ENCODE measurements at regions not wholly inside any gene's neighbourhood (a gene's known extent, or its start where the extent isn't known, plus 50 kb on each side); places are given as distances from the start of the nearest gene placed in this dataset.

DNA sequence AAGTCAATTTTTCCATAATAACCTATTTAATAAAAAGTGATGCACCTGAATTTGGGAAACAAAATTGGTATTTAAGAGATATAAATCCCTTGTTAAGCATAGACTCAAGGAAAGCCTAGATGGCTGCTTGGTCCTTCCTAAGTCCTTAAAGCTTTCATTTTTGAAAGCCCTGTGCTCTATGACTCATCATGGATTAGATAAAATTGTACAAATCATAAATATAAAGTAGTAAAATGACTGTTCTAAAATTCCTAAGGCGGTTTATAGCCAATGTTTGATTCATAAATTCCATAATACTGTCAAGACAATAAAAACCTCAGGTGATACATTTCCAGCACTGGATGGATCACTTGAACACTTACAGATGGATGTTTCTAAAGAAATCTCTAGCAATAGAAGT, 730.8 kb upstream of the EPHA6 start:
- H3K27me3 ChIP-seq (replicated peaks in 1 of 4; ENCODE audit: control insufficient read depth in 3 of 4, extremely low read depth in 1 of 4, insufficient read depth in 3 of 4, low read length in 3 of 4) = no peaks in the 10 kb centered on the region
- no peak overlapping the region for H2AK5ac ChIP-seq (ENCODE audit: low read depth, low read length)
- WGBS, 2 experiments (ENCODE audit: extremely low coverage in 1 of 2, insufficient coverage in 1 of 2, insufficient read length in 1 of 2, insufficient replicate concordance in 2 of 2, low coverage in 1 of 2, low lambda C conversion rate in 2 of 2, missing lambda C conversion rate in 1 of 2) = 100% methylated on average over 1 of the region's 1 CpG; no CpG with 5 or more reads in 1 of the 2 experiments
- H3K36me3 ChIP-seq (ENCODE audit: control insufficient read depth in 2 of 4, insufficient read depth in 4 of 4, low read length in 3 of 4) = no peaks in the 10 kb centered on the region
- no peaks in the 10 kb centered on the region for H3K23me2 ChIP-seq (ENCODE audit: low read depth, low read length)
- H2BK15ac ChIP-seq (ENCODE audit: low read length) = no peak overlapping the region
- H3K79me1 ChIP-seq (ENCODE audit: low read depth, low read length) = no peaks in the 10 kb centered on the region
- H3K4me3 ChIP-seq (ENCODE audit: extremely low read depth in 1 of 4, insufficient read depth in 2 of 4, low read depth in 3 of 4, low read length in 4 of 4) = no peak overlapping the region
- H3K27ac ChIP-seq (ENCODE audit: low read depth, low read length) = no peak overlapping the region
- no peak overlapping the region for H2BK20ac ChIP-seq (ENCODE audit: low read length)
- no peak overlapping the region for H3K18ac ChIP-seq (ENCODE audit: extremely low read depth, low read length)
- no peak overlapping the region for H3K4me2 ChIP-seq (ENCODE audit: insufficient read depth in 1 of 2, low read depth in 2 of 2, low read length in 2 of 2)
- ChIA-PET POLR2A (ENCODE audit: partially characterized antibody) (no interaction called here), CTCF (ENCODE audit: partially characterized antibody) (no interaction called here)
- no peak overlapping the region for H3K4ac ChIP-seq (replicated peaks; ENCODE audit: insufficient read length, low read depth, low read length)
- no peak overlapping the region for H2BK5ac ChIP-seq (ENCODE audit: low read depth, low read length)
- no peak overlapping the region for H3K14ac ChIP-seq (ENCODE audit: insufficient read length)
- H3K9me3 ChIP-seq (ENCODE audit: insufficient read depth in 2 of 2, low read depth in 1 of 2, low read length in 1 of 2) = no peaks in the 10 kb centered on the region
- no peak overlapping the region for H2BK120ac ChIP-seq (replicated peaks; ENCODE audit: low read depth, low read length)
- no peak overlapping the region for H3K56ac ChIP-seq (replicated peaks; ENCODE audit: insufficient read length, low read depth, low read length)
- no peak overlapping the region for H2BK12ac ChIP-seq (ENCODE audit: low read depth, low read length)
- no peak overlapping the region for H4K5ac ChIP-seq (ENCODE audit: insufficient read length, low read depth, low read length)
- no peaks in the 10 kb centered on the region for H3K79me2 ChIP-seq (ENCODE audit: control insufficient read depth in 1 of 2, insufficient read depth in 2 of 2, low read length in 2 of 2)
- TF ChIP-seq, protein P1, sequence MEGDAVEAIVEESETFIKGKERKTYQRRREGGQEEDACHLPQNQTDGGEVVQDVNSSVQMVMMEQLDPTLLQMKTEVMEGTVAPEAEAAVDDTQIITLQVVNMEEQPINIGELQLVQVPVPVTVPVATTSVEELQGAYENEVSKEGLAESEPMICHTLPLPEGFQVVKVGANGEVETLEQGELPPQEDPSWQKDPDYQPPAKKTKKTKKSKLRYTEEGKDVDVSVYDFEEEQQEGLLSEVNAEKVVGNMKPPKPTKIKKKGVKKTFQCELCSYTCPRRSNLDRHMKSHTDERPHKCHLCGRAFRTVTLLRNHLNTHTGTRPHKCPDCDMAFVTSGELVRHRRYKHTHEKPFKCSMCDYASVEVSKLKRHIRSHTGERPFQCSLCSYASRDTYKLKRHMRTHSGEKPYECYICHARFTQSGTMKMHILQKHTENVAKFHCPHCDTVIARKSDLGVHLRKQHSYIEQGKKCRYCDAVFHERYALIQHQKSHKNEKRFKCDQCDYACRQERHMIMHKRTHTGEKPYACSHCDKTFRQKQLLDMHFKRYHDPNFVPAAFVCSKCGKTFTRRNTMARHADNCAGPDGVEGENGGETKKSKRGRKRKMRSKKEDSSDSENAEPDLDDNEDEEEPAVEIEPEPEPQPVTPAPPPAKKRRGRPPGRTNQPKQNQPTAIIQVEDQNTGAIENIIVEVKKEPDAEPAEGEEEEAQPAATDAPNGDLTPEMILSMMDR (IDR thresholded peaks at IDR 0.05; ENCODE audit: control extremely low read depth in 1 of 3, insufficient read depth in 1 of 3, low read depth in 1 of 3, low read length in 3 of 3) = no peak
- TF ChIP-seq CREB1 (IDR thresholded peaks at IDR 0.05) (no peak), SP1 (IDR thresholded peaks at IDR 0.05; ENCODE audit: low read depth, low read length) (no peak), CHD2 (IDR thresholded peaks at IDR 0.05; ENCODE audit: low read length) (no peak), CHD1 (IDR thresholded peaks at IDR 0.05; ENCODE audit: low read depth, low read length) (no peak), EZH2 (IDR thresholded peaks at IDR 0.05; ENCODE audit: low read depth, low read length, severe bottlenecking) (no peak), POU5F1 (IDR thresholded peaks at IDR 0.05; ENCODE audit: low read depth, low read length) (no peak), SUZ12 (IDR thresholded peaks at IDR 0.05; ENCODE audit: low read length) (no peak)
- DNase-seq (ENCODE audit: low read depth in 1 of 2, low spot score in 2 of 2) = no peak
- FAIRE-seq = no peak
- H3K23ac ChIP-seq (ENCODE audit: insufficient read length) = no peak overlapping the region
- H4K8ac ChIP-seq (ENCODE audit: extremely low read depth, insufficient read depth, low read length) = no peak overlapping the region
- H3K4me1 ChIP-seq (replicated peaks in 1 of 4; ENCODE audit: control insufficient read depth in 3 of 4, insufficient read depth in 4 of 4, low read length in 3 of 4) = no peaks in the 10 kb centered on the region
- H3K9ac ChIP-seq (replicated peaks in 1 of 4; ENCODE audit: extremely low read depth in 1 of 4, low read depth in 3 of 4, low read length in 3 of 4) = no peak overlapping the region
- no peak overlapping the region for H4K91ac ChIP-seq (replicated peaks; ENCODE audit: insufficient read length, low read length)
- H2AFZ ChIP-seq (ENCODE audit: low read length) = no peak overlapping the region
- H4K20me1 ChIP-seq (replicated peaks in 1 of 2; ENCODE audit: control insufficient read depth in 1 of 2, insufficient read depth in 2 of 2, low read length in 2 of 2) = no peaks in the 10 kb centered on the region

Measured in H1 (cell line).